ENCODE measurements at regions not wholly inside any gene's neighbourhood (a gene's known extent, or its start where the extent isn't known, plus 50 kb on each side); places are given as distances from the start of the nearest gene placed in this dataset.

GRCh38 chr11:10946072-10946471 is 88.2 kb upstream of the ZBED5 start:
- no peak for DNase-seq (ENCODE audit: low read depth, low spot score)
- ChIA-PET CTCF (interaction anchor here (1.4 kb wide), 1 partner anchor 320 kb away, joined by 3 read pairs; no protein-coding TSS in a partner anchor), POLR2A (no interaction called here)
- TF ChIP-seq CTCF (IDR thresholded peaks at IDR 0.05; ENCODE audit: insufficient read depth, low read length, missing control alignments) = no peak
- no peak overlapping the region for H3K4me3 ChIP-seq (ENCODE audit: low read depth, low read length)

- no peak for DNase-seq (ENCODE audit: low read depth, low spot score)
- ChIA-PET CTCF (interaction anchor here (1.4 to 5.4 kb wide), 6 partner anchors 12 to 843 kb away, joined by 3 to 48 read pairs (median 14); no protein-coding TSS in a partner anchor), POLR2A (no interaction called here)
- H3K4me3 ChIP-seq (ENCODE audit: low read depth, low read length) = no peak overlapping the region
- TF ChIP-seq CTCF (IDR thresholded peaks at IDR 0.05; ENCODE audit: insufficient read depth, low read length, missing control alignments) = no peak
Measured at GRCh38 chr11:10945196-10945595, 87.3 kb upstream of the ZBED5 start.

DNA sequence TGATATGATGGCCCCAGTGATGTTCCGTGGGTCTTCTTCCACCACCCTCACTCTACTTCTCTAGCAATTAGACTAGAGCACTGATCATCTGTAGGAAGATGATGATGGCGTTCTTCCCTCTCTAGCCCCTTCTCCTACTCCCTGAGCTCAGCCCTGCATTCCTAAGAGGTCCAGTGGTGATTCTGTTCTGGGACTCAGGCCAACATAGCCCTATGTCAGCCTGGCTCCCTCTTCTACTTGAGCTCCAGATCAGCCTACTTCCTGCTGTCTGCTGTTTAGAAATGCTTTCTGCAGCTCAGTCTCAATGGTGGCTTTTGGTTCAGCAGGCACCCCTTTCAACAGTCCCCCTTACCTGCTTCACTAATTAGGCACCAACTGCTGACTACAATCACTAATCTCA is 86.1 kb upstream of the ZBED5 start:
- DNase-seq (ENCODE audit: low read depth, low spot score) = no peak
- ChIA-PET POLR2A (interaction anchor here (1.0 to 2.4 kb wide), 3 partner anchors 13 to 135 kb away, joined by 4 to 10 read pairs (median 4); partner anchors contain the start of gene EIF4G2), CTCF (interaction anchor here (0.9 to 5.4 kb wide), 12 partner anchors 8 to 855 kb away, joined by 3 to 48 read pairs (median 6); no protein-coding TSS in a partner anchor)
- H3K4me3 ChIP-seq (ENCODE audit: low read depth, low read length) = no peak overlapping the region
- no peak for TF ChIP-seq CTCF (IDR thresholded peaks at IDR 0.05; ENCODE audit: insufficient read depth, low read length, missing control alignments)

- no peak for TF ChIP-seq CTCF (IDR thresholded peaks at IDR 0.05; ENCODE audit: insufficient read depth, low read length, missing control alignments)
- ChIA-PET CTCF (interaction anchor here (0.8 to 5.4 kb wide), 12 partner anchors 9 to 845 kb away, joined by 3 to 48 read pairs (median 6); no protein-coding TSS in a partner anchor), POLR2A (interaction anchor here (1.5 to 2.4 kb wide), 2 partner anchors 11 to 134 kb away, joined by 4 to 10 read pairs; partner anchors contain the start of gene EIF4G2)
- DNase-seq (ENCODE audit: low read depth, low spot score) = no peak
- H3K4me3 ChIP-seq (ENCODE audit: low read depth, low read length) = no peak overlapping the region
Measured at GRCh38 chr11:10942620-10943019, 84.8 kb upstream of the ZBED5 start.

DNA sequence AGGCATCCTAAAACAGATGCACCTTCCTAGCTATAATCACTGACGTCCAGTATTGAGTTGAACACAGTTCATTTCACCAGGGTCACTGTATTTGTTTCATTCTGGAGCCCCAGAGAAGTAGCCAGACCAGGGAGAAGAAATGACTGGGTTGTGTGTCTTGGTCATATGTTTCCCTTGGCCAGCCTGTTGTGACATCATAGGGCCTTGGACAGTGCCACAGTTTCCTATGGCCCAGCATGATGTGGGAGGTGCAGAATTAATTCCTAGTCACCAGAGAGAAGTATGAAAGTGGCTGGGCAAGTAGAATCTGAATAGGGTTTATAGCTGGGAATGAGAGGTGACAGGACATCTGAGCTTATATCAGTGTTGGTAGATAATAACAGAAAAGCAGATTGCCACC is 84.0 kb upstream of the ZBED5 start:
- no peak for DNase-seq (ENCODE audit: low read depth, low spot score)
- ChIA-PET POLR2A (no interaction called here), CTCF (interaction anchor here (0.9 to 5.4 kb wide), 9 partner anchors 8 to 846 kb away, joined by 3 to 48 read pairs (median 14); no protein-coding TSS in a partner anchor)
- H3K4me3 ChIP-seq (ENCODE audit: low read depth, low read length) = no peak overlapping the region
- TF ChIP-seq CTCF (IDR thresholded peaks at IDR 0.05; ENCODE audit: insufficient read depth, low read length, missing control alignments) = no peak

DNA sequence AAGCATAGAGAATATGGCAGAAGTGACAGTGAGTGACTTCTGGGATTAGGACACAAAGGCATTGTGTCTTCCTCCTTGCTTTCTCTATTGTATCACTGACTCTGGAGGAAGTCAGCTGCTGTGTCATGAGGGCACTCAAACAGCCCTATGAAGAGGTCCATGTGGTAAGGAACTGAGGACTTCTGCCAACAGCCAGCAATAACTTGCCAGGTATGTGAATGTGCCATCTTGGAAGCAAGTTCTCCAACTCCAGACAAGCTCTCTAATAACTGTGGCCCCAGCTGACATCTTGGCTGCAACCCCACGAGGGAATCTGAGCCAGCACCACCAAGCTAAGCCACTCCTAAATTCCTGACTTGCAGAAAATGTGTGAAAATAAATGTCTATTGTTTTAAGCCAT is 83.6 kb upstream of the ZBED5 start:
- no peak for TF ChIP-seq CTCF (IDR thresholded peaks at IDR 0.05; ENCODE audit: insufficient read depth, low read length, missing control alignments)
- DNase-seq (ENCODE audit: low read depth, low spot score) = no peak
- ChIA-PET CTCF (interaction anchor here (0.9 to 5.4 kb wide), 8 partner anchors 9 to 846 kb away, joined by 3 to 35 read pairs (median 10); no protein-coding TSS in a partner anchor), POLR2A (no interaction called here)
- no peak overlapping the region for H3K4me3 ChIP-seq (ENCODE audit: low read depth, low read length)
